Astrocyte (in vitro differentiated cells and primary cell): ENCODE measurements at regions not wholly inside any gene's neighbourhood (a gene's known extent, or its start where the extent isn't known, plus 50 kb on each side); places are given as distances from the start of the nearest gene placed in this dataset.

Source experiments
- DNase-seq: peaks from one replicate; pipeline ENCODE4 v3.0.0-alpha.2; 2010; ENCODE audit warnings: low read depth
- FAIRE-seq: peaks from 2 replicates; lab custom pipeline; 2011; peaks lifted over from hg19 to GRCh38; lab: Jason Lieb, UNC
- H2AFZ ChIP-seq: 2 replicates; pipeline ENCODE4 v1.6.0; 2012; ENCODE audit warnings: low read depth, low read length, inconsistent platforms
- H3K27ac ChIP-seq: 2 replicates; pipeline ENCODE4 v1.5.1; 2011; ENCODE audit warnings: low read depth, low read length, inconsistent platforms
- H3K27me3 ChIP-seq: 2 replicates; pipeline ENCODE4 v1.6.0; 2011; ENCODE audit warnings: low read length, inconsistent platforms; ENCODE audit not compliant: insufficient read depth
- H3K36me3 ChIP-seq: 2 replicates; pipeline ENCODE4 v1.5.1; 2011; ENCODE audit warnings: low read length, inconsistent platforms; ENCODE audit not compliant: insufficient read depth
- H3K4me1 ChIP-seq: 2 replicates; pipeline ENCODE4 v1.5.1; 2011; ENCODE audit warnings: low read length, inconsistent platforms; ENCODE audit not compliant: insufficient read depth
- H3K4me2 ChIP-seq: 2 replicates; pipeline ENCODE4 v1.6.0; 2012; ENCODE audit warnings: low read length, inconsistent platforms
- H3K4me3 ChIP-seq: 2 replicates; pipeline ENCODE4 v1.5.1; 2011; ENCODE audit warnings: low read depth, mild to moderate bottlenecking, low read length, inconsistent platforms; ENCODE audit not compliant: insufficient read depth
- H3K79me2 ChIP-seq: 2 replicates; pipeline ENCODE4 v1.6.0; 2012; ENCODE audit warnings: mild to moderate bottlenecking, low read length, inconsistent platforms; ENCODE audit not compliant: insufficient read depth
- H3K9ac ChIP-seq: 2 replicates; pipeline ENCODE4 v1.6.0; 2012; ENCODE audit warnings: mild to moderate bottlenecking, low read length, inconsistent platforms
- H3K9me3 ChIP-seq: 2 replicates; pipeline ENCODE4 v1.5.1; 2012; ENCODE audit warnings: low read depth, mild to moderate bottlenecking, low read length, inconsistent platforms; ENCODE audit not compliant: insufficient read depth
- H4K20me1 ChIP-seq: 2 replicates; pipeline ENCODE4 v1.6.0; 2012; ENCODE audit warnings: low read length, inconsistent platforms; ENCODE audit not compliant: insufficient read depth
- H3K27ac Mint-ChIP-seq: one replicate; pipeline ENCODE4 v1.8.0; 2021; ENCODE audit warnings: mild to moderate bottlenecking, mixed read lengths; ENCODE audit not compliant: unreplicated experiment
- H3K27me3 Mint-ChIP-seq: one replicate; pipeline ENCODE4 v1.8.0; 2021; ENCODE audit warnings: low read depth, mixed read lengths; ENCODE audit not compliant: unreplicated experiment
- H3K36me3 Mint-ChIP-seq: one replicate; pipeline ENCODE4 v1.8.0; 2021; ENCODE audit warnings: low read depth, mixed read lengths; ENCODE audit not compliant: unreplicated experiment
- H3K4me1 Mint-ChIP-seq: one replicate; pipeline ENCODE4 v1.8.0; 2021; ENCODE audit warnings: low read depth, mixed read lengths; ENCODE audit not compliant: unreplicated experiment
- H3K4me3 Mint-ChIP-seq: one replicate; pipeline ENCODE4 v1.8.0; 2021; ENCODE audit warnings: mild to moderate bottlenecking, moderate library complexity, mixed read lengths; ENCODE audit not compliant: unreplicated experiment
- H3K9me3 Mint-ChIP-seq: one replicate; pipeline ENCODE4 v1.8.0; 2021; ENCODE audit warnings: mild to moderate bottlenecking, mixed read lengths; ENCODE audit not compliant: unreplicated experiment
- EZH2 ChIP-seq: IDR thresholded peaks from 2 replicates; pipeline ENCODE4 v1.6.1; 2012; ENCODE audit warnings: mild to moderate bottlenecking, low read length, inconsistent platforms; ENCODE audit not compliant: insufficient read depth
- TF ChIP-seq, protein P1 (sequence below): IDR thresholded peaks from 2 replicates; pipeline ENCODE4 v1.5.1; 2011; ENCODE audit warnings: low read depth, mild to moderate bottlenecking, inconsistent platforms, low read length, moderate library complexity; ENCODE audit not compliant: insufficient read depth

GRCh38 chr3:20456511-20456910, 270.5 kb upstream of the SGO1 start:
- H4K20me1 ChIP-seq = no peaks in the 10 kb centered on the region
- Mint-ChIP-seq H3K27me3 (no peaks in the 10 kb centered on the region), H3K4me3 (no peak overlapping the region), H3K36me3 (no peaks in the 10 kb centered on the region), H3K4me1 (no peaks in the 10 kb centered on the region), H3K27ac (no peak overlapping the region), H3K9me3 (peaks cover 2% of the 10 kb centered on the region)
- H2AFZ ChIP-seq = no peak overlapping the region
- no peaks in the 10 kb centered on the region for H3K36me3 ChIP-seq
- no peak overlapping the region for H3K4me3 ChIP-seq
- H3K79me2 ChIP-seq = no peaks in the 10 kb centered on the region
- no peaks in the 10 kb centered on the region for H3K9me3 ChIP-seq
- no peak overlapping the region for H3K9ac ChIP-seq
- H3K27me3 ChIP-seq = no peaks in the 10 kb centered on the region
- no peaks in the 10 kb centered on the region for H3K4me1 ChIP-seq
- no peak for FAIRE-seq
- no peak for TF ChIP-seq EZH2
- TF ChIP-seq, protein P1, sequence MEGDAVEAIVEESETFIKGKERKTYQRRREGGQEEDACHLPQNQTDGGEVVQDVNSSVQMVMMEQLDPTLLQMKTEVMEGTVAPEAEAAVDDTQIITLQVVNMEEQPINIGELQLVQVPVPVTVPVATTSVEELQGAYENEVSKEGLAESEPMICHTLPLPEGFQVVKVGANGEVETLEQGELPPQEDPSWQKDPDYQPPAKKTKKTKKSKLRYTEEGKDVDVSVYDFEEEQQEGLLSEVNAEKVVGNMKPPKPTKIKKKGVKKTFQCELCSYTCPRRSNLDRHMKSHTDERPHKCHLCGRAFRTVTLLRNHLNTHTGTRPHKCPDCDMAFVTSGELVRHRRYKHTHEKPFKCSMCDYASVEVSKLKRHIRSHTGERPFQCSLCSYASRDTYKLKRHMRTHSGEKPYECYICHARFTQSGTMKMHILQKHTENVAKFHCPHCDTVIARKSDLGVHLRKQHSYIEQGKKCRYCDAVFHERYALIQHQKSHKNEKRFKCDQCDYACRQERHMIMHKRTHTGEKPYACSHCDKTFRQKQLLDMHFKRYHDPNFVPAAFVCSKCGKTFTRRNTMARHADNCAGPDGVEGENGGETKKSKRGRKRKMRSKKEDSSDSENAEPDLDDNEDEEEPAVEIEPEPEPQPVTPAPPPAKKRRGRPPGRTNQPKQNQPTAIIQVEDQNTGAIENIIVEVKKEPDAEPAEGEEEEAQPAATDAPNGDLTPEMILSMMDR = no peak
- H3K4me2 ChIP-seq = no peak overlapping the region
- no peak overlapping the region for H3K27ac ChIP-seq
- DNase-seq = no peak

DNA sequence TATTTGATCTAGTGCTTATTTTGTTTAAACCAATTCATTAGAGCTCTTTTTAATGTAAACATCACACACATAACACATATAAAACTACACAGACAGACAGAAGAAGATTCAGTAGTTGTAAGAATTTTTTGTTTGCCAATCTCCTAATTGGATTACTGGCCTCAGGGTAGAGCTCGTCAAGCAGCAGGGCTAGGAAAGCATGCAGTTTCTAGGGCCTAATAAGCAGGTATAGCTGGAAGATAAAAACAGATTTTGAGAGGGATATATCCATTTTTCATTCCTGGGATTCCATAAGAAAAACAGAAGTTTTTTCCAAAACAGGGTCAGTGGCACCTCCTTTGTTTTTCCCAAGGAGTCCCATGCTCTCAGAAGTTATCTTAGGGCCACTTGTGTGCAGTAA, 265.2 kb upstream of the SGO1 start:
- H3K27me3 ChIP-seq = no peaks in the 10 kb centered on the region
- H3K27ac ChIP-seq = no peak overlapping the region
- DNase-seq (no peak), FAIRE-seq (no peak)
- no peak overlapping the region for H2AFZ ChIP-seq
- H3K4me3 ChIP-seq = no peak overlapping the region
- H3K4me1 ChIP-seq = no peaks in the 10 kb centered on the region
- no peak overlapping the region for H3K27ac Mint-ChIP-seq
- TF ChIP-seq, protein P1 = no peak
- TF ChIP-seq EZH2 = no peak
- no peaks in the 10 kb centered on the region for H3K9me3 ChIP-seq
- H3K9ac ChIP-seq = no peak overlapping the region
- no peaks in the 10 kb centered on the region for H3K36me3 Mint-ChIP-seq
- H3K4me2 ChIP-seq = no peak overlapping the region
- no peak overlapping the region for H3K4me3 Mint-ChIP-seq
- H3K4me1 Mint-ChIP-seq = no peaks in the 10 kb centered on the region
- no peaks in the 10 kb centered on the region for H3K79me2 ChIP-seq
- no peaks in the 10 kb centered on the region for H4K20me1 ChIP-seq
- no peaks in the 10 kb centered on the region for H3K27me3 Mint-ChIP-seq
- no peaks in the 10 kb centered on the region for H3K36me3 ChIP-seq
- peaks cover 2% of the 10 kb centered on the region for H3K9me3 Mint-ChIP-seq

DNA sequence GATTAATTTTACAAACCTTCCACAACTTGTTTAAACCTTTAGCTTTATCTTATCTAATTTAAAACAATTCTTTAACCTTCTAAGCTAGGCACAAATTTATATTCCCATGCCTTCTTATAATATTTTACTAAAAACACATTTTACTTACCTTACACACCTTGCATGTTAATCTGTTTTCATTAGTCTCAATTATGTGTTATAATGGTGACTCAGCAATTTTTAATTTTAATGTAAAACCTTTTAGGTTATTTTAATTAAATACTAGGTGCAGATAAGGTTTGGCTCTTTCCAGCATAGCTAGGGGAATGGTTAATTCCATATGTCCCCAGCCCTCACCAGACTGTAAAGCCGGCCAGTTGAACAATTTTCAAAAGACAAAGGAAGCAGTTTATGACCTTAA, 264.6 kb upstream of the SGO1 start:
- Histone ChIP-seq H3K79me2 (no peaks in the 10 kb centered on the region), H3K27me3 (no peaks in the 10 kb centered on the region), H3K4me3 (no peak overlapping the region), H3K36me3 (no peaks in the 10 kb centered on the region), H3K4me2 (no peak overlapping the region), H4K20me1 (no peaks in the 10 kb centered on the region), H2AFZ (no peak overlapping the region), H3K9me3 (no peaks in the 10 kb centered on the region), H3K4me1 (no peaks in the 10 kb centered on the region), H3K9ac (no peak overlapping the region), H3K27ac (no peak overlapping the region)
- no peaks in the 10 kb centered on the region for H3K4me1 Mint-ChIP-seq
- H3K27me3 Mint-ChIP-seq = no peaks in the 10 kb centered on the region
- no peak overlapping the region for H3K27ac Mint-ChIP-seq
- H3K4me3 Mint-ChIP-seq = no peak overlapping the region
- TF ChIP-seq, protein P1 = no peak
- TF ChIP-seq EZH2 = no peak
- H3K9me3 Mint-ChIP-seq = peaks cover 2% of the 10 kb centered on the region
- DNase-seq (no peak), FAIRE-seq (no peak)
- H3K36me3 Mint-ChIP-seq = no peaks in the 10 kb centered on the region
